ENCODE measurements at regions not wholly inside any gene's neighbourhood (a gene's known extent, or its start where the extent isn't known, plus 50 kb on each side); places are given as distances from the start of the nearest gene placed in this dataset.

DNA sequence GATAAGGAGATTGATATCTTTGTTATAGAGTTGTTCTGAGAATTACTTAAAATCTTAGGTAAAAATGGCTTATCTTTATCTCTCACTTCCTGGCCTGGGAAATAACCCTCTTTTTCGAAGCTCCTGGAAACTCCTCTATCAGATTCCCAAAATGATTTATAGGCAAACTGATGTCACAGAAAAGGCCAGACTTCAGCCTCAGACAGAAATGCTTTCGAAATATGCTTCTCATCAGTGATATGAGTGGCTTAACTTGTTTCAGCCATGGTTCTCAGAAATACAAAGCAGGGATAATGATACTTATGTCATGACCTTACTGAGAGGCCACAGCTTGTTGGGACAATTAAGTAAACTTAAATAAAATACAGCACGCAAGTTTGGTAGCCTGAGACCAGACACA, 85.3 kb upstream of the HS3ST1 start:
- TF ChIP-seq EZH2 (IDR thresholded peaks at IDR 0.05; ENCODE audit: low read depth, unreplicated experiment): no peak
- TF ChIP-seq, protein P1, sequence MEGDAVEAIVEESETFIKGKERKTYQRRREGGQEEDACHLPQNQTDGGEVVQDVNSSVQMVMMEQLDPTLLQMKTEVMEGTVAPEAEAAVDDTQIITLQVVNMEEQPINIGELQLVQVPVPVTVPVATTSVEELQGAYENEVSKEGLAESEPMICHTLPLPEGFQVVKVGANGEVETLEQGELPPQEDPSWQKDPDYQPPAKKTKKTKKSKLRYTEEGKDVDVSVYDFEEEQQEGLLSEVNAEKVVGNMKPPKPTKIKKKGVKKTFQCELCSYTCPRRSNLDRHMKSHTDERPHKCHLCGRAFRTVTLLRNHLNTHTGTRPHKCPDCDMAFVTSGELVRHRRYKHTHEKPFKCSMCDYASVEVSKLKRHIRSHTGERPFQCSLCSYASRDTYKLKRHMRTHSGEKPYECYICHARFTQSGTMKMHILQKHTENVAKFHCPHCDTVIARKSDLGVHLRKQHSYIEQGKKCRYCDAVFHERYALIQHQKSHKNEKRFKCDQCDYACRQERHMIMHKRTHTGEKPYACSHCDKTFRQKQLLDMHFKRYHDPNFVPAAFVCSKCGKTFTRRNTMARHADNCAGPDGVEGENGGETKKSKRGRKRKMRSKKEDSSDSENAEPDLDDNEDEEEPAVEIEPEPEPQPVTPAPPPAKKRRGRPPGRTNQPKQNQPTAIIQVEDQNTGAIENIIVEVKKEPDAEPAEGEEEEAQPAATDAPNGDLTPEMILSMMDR (conservative IDR thresholded peaks at IDR 0.05; ENCODE audit: low read depth in 2 of 2): no peak
- TF ChIP-seq, protein P2, sequence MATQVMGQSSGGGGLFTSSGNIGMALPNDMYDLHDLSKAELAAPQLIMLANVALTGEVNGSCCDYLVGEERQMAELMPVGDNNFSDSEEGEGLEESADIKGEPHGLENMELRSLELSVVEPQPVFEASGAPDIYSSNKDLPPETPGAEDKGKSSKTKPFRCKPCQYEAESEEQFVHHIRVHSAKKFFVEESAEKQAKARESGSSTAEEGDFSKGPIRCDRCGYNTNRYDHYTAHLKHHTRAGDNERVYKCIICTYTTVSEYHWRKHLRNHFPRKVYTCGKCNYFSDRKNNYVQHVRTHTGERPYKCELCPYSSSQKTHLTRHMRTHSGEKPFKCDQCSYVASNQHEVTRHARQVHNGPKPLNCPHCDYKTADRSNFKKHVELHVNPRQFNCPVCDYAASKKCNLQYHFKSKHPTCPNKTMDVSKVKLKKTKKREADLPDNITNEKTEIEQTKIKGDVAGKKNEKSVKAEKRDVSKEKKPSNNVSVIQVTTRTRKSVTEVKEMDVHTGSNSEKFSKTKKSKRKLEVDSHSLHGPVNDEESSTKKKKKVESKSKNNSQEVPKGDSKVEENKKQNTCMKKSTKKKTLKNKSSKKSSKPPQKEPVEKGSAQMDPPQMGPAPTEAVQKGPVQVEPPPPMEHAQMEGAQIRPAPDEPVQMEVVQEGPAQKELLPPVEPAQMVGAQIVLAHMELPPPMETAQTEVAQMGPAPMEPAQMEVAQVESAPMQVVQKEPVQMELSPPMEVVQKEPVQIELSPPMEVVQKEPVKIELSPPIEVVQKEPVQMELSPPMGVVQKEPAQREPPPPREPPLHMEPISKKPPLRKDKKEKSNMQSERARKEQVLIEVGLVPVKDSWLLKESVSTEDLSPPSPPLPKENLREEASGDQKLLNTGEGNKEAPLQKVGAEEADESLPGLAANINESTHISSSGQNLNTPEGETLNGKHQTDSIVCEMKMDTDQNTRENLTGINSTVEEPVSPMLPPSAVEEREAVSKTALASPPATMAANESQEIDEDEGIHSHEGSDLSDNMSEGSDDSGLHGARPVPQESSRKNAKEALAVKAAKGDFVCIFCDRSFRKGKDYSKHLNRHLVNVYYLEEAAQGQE (IDR thresholded peaks at IDR 0.05; ENCODE audit: unreplicated experiment): no peak
- TF ChIP-seq JUNB (IDR thresholded peaks at IDR 0.05; ENCODE audit: unreplicated experiment): no peak
- no peak for TF ChIP-seq CREB1 (CRISPR knock-in tag; IDR thresholded peaks at IDR 0.05; ENCODE audit: low read depth)
- TF ChIP-seq NANOG (IDR thresholded peaks at IDR 0.05; ENCODE audit: borderline replicate concordance): no peak
- no peak for TF ChIP-seq POLR2AphosphoS5 (IDR thresholded peaks at IDR 0.05; ENCODE audit: low read depth)
- no peak for TF ChIP-seq EZH2phosphoT487 (IDR thresholded peaks at IDR 0.05; ENCODE audit: unreplicated experiment)
- no peak for TF ChIP-seq ZNF114 (CRISPR knock-in tag; IDR thresholded peaks at IDR 0.05)
